T follicular helper cell (primary cell): ENCODE measurements at regions not wholly inside any gene's neighbourhood (a gene's known extent, or its start where the extent isn't known, plus 50 kb on each side); places are given as distances from the start of the nearest gene placed in this dataset.
"Not testable (repeated sequence)": the region's sequence is repeated elsewhere in the genome, so short reads cannot be mapped to it uniquely, and the experiment has no call there.

ENCODE experiments used
- DNase-seq: peaks from one replicate; pipeline ENCODE4 v3.0.0-alpha.2; 2020; ENCODE audit warnings: low read depth

DNA sequence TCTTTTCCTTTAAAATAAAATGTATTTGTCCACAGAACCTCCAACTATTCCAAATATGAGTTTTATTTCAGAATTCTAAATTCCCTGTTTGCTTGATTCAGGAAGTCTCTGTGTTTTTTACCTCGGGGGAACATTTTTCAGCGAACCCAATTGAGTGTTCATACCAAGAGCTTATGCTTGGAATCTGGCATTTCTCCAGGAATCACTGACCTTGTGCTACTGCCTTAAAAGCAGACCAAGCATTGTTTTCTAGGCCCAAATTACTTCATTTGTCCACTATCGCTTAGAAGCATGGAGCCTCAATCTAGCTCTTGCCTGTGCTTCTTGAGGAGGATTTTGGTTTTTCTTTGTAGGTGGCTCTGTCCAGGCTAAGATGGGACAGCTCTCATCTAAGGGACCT lies 59.4 kb downstream of the EBLN1 start:
- DNase-seq, result no peak

DNA sequence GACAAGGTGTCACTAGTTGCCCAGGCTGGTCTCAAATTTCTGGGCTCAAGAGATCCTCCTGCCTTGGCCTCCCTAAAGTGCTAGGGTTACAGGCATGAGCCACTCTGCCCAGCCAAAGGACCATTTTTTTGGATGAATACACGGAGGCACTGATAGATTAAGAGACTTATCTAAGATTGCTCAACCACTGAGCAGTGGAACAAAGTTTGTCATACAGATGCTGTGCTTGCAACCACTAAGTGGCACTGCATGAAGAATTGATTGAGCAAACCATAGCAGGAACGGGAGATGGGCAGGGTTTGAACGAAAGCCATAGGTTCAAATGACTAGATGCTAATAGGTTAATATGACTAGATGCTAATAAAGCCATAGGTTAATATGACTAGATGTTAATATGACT lies 61.1 kb downstream of the EBLN1 start:
- DNase-seq, result no peak

DNA sequence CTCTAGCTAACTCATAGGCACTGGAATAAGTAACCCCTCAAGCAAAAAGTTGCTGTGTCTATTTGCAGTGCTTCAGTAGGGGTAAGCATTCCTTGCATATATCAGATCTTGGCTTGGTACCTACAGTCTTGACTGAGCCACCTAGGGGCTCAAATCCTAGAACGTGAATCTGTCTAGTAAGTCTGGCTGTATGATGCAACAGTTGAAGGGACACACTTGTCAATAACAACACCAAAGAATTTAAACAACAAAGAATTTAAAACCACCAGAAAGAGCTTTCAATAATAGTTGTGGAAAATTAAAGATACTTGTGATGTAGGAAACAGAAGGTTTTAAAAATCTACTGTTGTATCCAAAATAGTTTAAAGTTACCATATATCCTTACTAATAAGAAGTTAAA lies 65.4 kb downstream of the EBLN1 start:
- no peak for DNase-seq

DNA sequence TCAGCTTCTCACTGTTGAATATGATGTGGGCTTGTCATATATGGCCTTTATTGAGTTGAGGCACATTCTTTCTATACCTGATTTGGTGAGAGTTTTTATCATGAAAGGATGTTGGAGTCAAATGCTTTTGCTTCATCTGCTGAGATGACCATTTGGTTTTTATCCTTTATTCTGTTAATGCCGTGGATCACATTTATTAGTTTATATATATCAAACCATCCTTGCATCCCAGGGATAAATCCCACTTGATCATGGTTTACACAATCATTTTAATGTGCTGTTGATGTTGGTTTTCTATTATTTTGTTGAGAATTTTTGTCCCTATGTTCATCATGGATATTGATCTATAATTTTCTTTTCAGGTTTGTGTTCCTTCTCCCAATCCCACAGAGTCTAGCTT lies 67.0 kb downstream of the EBLN1 start:
- no peak for DNase-seq

DNA sequence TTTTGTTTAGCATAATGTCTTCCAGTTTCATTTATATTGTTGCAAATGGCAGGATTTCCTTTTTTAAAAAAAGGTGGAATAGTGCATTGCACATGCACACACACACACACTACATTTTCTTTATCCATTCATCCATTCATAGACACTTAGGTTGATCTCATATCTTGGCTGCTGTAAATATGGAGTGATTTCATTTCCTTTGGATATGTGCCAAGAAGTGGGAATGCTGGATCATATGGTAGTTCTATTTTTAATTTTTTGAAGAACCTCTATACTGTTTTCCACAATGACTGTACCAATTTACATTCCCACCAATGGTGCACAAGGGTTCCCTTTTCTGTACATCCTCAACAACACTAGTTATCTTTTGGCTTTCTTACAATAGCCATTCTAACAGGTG lies 68.9 kb downstream of the EBLN1 start:
- no peak for DNase-seq

DNA sequence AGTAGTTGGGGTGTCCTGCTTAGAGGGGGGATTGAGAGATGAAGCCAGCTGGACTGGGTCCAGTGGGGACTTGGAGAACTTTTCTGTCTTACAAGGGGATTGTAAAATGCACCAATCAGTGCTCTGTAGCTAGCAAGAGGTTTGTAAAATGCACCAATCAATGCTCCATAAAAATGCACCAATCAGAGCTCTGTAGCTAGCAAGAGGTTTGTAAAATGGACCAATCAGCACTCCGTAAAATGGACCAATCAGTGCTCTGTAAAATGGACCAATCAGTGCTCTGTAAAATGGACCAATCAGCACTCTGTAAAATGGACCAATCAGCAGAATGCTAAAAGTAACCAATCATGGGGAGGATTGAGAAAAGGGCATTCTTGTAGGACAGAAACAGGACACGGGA lies 71.9 kb downstream of the EBLN1 start:
- not testable (repeated sequence) for DNase-seq

DNA sequence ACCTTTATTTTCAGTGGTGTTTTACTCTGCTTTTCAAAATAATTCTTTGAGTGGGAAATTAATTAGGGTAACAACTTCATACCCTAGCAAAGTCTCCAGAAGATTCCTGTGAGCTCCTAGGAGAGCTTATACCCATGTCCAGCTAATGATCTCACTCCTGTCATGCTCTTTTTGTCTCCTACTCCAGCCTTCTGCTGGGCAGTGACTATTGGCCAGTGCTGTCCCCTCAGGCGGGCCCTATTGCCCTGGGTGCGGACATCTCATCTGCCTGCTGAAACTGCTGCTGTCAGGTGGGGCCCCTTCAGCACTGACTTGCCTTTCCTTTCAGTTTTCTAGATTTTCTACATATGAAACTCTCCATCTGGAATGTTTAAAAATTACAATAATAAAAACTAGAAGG lies 80.3 kb downstream of the EBLN1 start:
- no peak for DNase-seq

DNA sequence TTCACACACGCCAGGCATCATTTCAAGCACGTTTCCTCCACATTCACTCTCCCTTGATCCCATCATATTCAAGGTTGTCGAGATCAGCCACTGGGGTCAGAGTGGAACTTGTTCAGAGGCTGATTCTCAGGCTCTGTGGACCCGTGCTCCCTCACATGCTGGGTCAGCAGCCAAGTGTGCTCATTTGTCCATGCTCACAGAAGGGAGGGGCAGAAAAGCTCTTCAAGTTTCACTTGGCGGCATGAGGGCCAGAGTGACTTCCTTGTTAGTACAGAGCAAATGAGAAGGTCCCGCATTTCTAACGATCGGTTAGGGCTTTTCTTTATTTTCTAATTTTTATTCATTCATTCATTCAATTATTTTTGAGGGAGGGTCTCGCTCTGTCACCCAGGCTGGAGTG lies 82.2 kb downstream of the EBLN1 start:
- no peak for DNase-seq

DNA sequence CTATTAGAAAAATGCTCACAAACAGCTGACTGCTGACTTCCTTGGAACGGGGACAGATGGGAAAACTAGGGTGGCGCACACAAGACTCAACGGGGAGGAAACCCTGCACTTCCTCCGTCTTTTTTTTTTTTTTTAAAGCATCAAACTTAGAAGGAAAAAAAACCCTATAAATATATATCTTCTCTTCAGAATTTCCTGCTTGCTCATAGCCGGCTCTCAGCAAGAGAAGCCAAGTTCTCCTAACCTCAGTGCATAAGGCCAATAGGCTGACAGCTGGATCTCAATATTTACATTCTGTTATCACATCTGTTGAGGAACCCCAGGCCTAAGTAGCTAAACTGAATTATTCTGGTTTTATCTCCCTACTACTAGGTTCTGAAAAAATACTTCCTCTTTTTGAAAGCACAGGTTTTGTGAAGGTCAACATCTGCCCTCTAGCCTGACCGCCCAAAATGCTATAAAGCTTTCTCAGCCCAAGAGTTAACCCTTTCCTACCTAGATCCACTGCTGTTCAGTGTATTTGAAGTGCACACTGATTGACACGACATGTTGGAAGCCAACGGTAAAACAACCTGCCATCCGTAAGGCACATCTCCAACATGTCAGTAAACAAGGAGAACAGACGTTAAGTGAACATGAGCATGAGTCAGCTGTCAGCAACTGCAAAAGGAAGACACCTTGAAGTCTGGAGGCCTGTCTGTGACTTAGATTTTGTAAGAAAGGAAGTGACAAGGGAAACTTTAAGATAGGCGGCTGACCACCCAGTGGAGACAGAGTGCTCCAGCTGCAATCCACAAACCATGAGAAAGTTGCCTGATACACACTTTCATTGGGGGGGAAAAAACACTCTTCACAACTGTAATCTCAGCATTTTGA lies 83.8 kb downstream of the EBLN1 start:
- no peak for DNase-seq

DNA sequence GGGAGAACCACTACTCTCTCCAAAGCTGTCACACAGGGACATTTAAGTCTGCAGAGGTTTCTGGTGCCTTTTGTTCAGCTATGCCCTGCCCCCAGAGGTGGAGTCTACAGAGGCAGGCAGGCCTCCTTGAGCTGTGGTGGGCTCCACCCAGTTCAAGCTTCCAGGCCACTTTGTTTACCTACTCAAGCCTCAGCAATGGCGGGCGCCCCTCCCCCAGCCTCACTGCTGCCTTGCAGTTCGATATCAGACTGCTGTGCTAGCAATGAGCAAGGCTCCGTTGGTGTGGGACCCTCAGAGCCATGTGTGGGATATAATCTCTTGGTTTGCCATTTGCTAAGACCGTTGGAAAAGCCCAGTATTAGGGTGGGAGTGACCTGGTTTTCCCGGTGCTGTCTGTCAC lies 87.0 kb downstream of the EBLN1 start:
- not testable (repeated sequence) for DNase-seq

DNA sequence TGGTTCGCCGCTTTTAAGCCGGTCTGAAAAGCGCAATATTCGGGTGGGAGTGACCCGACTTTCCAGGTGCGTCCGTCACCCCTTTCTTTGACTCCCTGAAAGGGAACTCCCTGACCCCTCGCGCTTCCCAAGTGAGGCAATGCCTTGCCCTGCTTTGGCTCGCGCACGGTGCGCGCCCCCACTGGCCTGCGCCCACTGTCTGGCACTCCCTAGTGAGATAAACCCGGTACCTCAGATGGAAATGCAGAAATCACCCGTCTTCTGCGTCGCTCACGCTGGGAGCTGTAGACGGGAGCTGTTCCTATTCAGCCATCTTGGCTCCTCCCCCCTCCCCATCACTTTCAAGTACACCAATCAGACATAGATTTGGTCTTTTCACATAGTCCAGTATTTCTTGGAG lies 88.2 kb downstream of the EBLN1 start:
- DNase-seq, result not testable (repeated sequence)

DNA sequence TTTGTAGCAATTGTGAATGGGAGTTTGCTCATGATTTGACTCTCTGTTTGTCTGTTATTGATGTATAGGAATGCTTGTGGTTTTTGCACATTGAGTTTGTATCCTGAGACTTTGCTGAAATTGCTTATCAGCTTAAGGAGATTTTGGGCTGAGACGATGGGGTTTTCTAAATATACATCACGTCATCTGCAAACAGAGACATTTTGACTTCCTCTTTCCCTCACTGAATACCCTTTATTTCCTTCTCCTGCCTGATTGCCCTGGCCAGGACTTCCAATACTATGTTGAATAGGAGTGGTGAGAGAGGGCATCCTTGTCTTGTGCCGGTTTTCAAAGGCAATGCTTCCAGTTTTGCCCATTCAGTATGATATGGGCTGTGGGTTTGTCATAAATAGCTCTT lies 96.6 kb downstream of the EBLN1 start:
- not testable (repeated sequence) for DNase-seq

DNA sequence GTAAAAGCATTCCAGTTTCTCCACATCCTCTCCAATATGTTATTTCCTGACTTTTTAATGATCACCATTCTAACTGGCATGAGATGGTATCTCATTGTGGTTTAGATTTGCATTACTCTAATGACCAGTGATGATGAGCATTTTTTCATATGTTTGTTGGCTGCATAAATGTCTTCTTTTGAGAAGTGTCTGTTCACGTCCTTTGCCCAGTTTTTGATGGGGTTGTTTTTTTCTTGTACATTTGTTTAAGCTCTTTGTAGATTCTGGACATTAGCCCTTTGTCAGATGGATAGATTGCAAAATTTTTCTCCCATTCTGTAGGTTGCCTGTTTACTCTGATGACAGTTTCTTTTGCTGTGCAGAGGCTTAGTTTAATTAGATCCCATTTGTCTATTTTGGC lies 97.7 kb downstream of the EBLN1 start:
- DNase-seq, result not testable (repeated sequence)

DNA sequence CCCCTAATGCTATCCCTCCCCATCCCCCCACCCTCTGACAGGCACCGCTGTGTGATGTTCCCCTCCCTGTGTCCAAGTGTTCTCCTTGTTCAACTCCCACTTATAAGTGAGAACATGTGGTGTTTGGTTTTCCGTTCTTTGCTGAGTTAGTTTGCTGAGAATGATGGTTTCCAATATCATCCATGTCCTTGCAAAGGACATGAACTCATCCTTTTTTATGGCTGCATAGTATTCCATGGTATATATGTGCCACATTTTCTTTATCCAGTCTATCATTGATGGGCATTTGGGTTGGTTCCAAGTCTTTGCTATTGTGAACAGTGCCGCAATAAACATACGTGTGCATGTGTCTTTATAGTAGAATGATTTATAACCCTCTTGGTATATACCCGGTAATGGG lies 98.2 kb downstream of the EBLN1 start:
- not testable (repeated sequence) for DNase-seq

DNA sequence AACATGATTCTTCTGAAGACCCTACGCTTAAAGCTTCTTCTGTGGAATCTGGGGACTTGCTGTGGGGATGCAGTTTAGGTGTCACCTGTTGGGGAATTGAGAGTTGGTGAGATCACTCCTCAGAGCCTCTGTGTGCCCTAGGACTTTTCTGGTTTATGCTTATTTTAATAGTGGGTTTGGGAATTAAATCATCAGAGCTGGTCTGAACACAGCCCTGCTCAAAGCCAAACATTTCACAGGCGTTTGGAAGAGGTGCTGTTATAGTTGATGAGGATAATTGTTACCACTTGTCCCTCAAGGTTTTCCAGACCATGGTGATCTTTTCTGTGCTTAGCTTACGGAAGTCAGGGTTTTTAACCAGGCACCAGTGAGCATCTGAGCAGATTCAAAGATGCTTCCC lies 106.1 kb downstream of the EBLN1 start:
- DNase-seq, result no peak

DNA sequence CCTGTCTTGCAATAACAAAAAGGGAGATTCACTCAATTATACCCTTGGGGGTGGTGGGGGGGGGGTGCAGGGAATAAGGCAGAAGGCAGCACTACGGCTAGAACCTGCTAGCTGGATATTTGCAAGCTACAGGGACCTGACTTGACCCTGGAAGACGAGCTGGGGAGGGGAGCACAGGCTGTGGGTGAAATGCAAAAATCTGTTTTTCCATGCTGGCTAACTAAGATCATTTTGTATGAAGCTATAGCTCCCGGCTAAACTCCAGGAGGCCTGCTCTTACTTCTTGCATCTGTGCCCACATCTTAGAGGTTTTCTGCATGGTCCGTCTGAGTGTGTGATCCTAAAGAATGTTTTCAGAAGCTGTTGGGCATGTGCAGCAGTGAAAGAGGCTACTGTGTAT lies 106.6 kb downstream of the EBLN1 start:
- no peak for DNase-seq

DNA sequence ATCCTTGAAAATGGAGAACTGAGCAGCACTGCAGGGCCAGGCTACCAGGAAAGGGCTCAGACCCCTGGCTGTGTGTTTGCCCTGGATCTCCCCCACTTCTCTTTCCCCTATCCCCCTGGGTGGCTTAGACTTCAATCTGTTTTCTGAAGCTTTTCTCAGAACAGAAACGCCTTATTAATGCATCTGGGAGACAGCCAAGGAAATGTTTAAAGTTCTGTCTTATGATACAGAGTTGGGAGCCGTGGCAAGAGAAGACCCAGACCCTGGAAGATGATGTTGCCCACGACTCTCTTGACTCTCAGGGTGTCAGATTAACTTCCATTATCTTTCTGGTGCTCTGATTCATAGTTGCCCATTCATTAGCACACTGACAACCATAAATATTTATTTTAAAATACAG lies 107.1 kb downstream of the EBLN1 start:
- no peak for DNase-seq

DNA sequence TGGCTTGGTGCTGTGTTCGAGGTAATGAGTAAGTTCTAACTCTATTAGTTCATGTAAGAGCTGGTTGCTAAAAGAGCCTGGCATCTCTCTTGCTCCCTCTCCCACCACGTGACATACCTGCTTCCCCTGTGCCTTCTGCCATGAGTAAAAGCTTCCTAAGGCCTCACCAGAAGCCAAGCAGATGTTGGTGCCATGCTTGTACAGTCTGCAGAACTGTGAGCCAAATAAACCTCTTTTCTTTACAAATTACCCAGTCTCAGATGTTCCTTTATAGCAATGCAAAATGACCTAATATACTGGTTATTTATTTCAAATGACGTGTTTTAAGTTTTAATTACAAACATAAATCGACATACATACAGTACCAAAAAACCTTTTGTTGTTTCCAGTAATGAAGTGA lies 101.7 kb upstream of the DNAJC1 start:
- no peak for DNase-seq

DNA sequence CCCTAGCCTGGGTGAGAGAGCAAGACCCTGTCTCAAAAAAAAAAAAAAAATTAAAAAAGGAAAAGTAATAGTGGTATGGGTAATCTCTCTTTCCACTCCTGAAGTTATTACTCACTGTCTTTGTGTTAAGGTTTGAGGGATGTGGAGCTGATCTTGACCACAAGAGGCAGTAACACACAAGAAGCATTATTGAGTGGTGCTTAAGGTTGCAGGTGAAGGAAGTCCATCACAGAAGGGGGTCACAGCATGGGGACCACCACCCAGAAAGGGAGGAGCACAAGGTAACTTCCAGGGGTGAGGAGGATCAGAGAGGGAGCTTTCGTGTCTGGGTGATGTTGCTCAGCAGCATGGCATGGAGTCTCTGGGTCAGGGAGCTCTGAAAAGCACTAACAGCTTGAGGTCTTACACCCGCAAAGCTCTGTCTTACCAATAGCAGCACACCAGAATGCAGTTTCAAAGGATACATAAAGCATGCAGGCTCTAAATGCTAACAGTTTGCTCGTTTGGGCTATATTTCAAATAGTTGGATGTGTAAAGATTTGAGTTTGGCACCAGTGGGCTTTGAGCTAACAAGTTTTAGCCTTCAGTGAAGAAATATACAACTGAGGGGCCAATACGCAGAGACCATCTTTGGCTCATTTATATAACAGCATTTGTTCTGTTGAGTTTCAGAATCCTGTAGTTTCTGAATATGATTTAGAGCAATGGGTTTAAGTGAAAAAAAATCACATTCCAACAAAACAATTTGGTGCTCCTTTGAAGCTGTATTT lies 100.4 kb upstream of the DNAJC1 start:
- no peak for DNase-seq

DNA sequence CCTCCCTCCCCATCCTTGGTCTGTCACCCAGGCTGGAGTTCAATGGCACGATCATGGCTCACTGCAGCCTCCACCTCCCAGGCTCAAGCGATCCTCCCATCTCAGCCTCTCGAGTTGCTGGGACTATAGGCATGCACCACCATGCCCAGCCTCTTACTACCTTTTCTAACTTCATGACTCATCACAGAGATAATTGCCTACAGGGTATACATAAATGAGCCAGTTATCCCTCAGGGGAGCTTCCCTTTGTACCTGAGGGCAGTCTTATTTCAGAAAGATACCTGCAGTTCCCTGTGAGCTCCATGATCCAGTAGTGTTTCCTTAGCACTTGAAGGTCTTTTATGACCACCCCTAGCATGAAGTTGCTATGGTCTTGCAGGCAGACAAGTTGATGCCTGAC lies 94.2 kb upstream of the DNAJC1 start:
- no peak for DNase-seq

DNA sequence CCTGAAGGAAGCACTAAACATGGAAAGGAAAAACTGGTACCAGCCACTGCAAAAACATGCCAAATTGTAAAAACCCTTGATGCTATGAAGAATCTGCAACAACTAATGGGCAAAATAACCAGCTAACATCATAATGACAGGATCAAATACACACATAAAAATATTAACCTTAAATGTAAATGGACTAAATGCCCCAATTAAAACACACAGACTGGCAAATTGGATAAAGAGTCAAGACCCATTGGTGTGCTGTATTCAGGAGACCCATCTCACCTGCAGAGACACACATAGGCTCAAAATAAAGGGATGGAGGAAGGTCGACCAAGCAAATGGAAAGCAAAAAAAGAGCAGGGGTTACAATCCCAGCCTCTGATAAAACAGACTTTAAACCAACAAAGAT lies 87.7 kb upstream of the DNAJC1 start:
- not testable (repeated sequence) for DNase-seq

DNA sequence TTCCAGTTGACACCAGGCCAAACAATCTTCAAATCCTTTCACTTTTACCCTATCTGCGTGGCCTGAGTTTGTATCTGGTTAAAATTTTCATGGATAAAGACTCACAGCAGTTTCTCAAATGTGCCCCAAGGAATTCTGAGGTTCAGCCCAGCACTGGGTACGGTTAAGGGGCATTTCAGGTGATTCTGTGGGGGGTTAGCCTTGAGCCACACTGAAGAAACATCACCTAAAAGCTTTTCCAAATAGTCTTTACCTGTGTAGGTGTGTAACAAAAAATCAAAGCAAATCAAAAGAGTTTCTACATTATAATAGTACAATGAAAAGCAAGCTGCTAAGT lies 83.8 kb upstream of the DNAJC1 start:
- no peak for DNase-seq

DNA sequence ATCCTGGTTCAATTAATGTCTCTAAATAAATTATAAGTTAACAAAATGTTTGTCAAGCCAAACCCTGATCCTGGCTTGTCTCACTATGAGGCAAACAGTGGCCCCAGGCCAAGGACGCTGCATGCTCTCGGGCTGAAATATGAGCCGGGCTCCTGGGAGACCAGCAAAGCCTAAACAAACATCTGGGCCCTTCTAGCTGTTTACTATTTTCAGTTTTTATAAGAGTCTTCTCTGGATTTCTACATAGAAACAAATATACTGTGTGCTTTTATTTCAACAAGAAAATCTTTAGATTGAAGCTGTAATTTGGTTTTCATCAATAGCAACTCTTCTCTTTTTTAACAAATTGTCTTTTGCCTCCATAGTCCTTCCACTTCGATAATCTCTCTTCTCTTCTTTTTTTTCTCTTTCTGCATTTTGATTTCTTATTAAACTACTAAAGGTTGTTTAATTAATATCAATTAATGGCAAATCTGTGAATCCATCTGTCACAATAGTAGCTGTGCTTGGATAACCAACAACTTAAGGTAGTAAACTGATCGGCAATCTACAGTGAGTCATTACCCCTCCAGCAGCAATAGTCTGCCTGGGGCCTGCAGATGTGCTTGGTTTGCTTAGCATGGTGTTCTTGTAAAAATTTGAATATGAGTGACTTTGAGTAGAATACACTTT lies 83.3 kb upstream of the DNAJC1 start:
- no peak for DNase-seq
